Left ventricle myocardium inferior (tissue), 1 donor: ENCODE measurements at regions not wholly inside any gene's neighbourhood (a gene's known extent, or its start where the extent isn't known, plus 50 kb on each side); places are given as distances from the start of the nearest gene placed in this dataset.

Source experiments
- DNase-seq: peaks from one replicate; pipeline ENCODE4 v3.0.0-alpha.2; 2020
- H3K27ac ChIP-seq: fragments of 200-600 bp; replicated peaks from 2 replicates; pipeline ENCODE4 v1.8.0; 2021
- H3K27me3 ChIP-seq: fragments of 200-600 bp; 2 replicates; pipeline ENCODE4 v1.8.0; 2021; ENCODE audit warnings: low read depth
- H3K36me3 ChIP-seq: fragments of 200-600 bp; 2 replicates; pipeline ENCODE4 v1.8.0; 2021
- H3K4me1 ChIP-seq: fragments of 200-600 bp; 2 replicates; pipeline ENCODE4 v1.8.0; 2021
- H3K4me3 ChIP-seq: fragments of 200-600 bp; 2 replicates; pipeline ENCODE4 v1.8.0; 2021; ENCODE audit warnings: mild to moderate bottlenecking, moderate library complexity
- H3K9me3 ChIP-seq: fragments of 200-600 bp; replicated peaks from 2 replicates; pipeline ENCODE4 v1.8.0; 2021
- CTCF ChIP-seq: fragments of 200-600 bp; IDR thresholded peaks from 2 replicates; pipeline ENCODE4 v1.8.0; 2021; ENCODE audit warnings: antibody characterized with exemption, mild to moderate bottlenecking, borderline replicate concordance
- intact Hi-C: fragments of 100-400 bp; cut with micrococcal nuclease; formaldehyde crosslinking; loops from one replicate; pipeline ENCODE4 v1.11.0; 2022
- donor health status: DM: no; HTN: yes; CAD: no; lungs with severe emphysema.

- TF ChIP-seq CTCF: no peak
- no peaks in the 10 kb centered on the region for H3K27me3 ChIP-seq
- H3K9me3 ChIP-seq: no peaks in the 10 kb centered on the region
- no peak overlapping the region for H3K4me3 ChIP-seq
- H3K4me1 ChIP-seq: no peaks in the 10 kb centered on the region
- no peak overlapping the region for H3K27ac ChIP-seq
- intact Hi-C loops: no loop called here
- DNase-seq: no peak
- no peaks in the 10 kb centered on the region for H3K36me3 ChIP-seq
Measured at GRCh38 chr2:7963787-7964186, 718.1 kb upstream of the ID2 start.

- H3K27ac ChIP-seq: no peak overlapping the region
- no peak for DNase-seq
- no peaks in the 10 kb centered on the region for H3K27me3 ChIP-seq
- H3K36me3 ChIP-seq: no peaks in the 10 kb centered on the region
- H3K4me3 ChIP-seq: no peak overlapping the region
- H3K4me1 ChIP-seq: no peaks in the 10 kb centered on the region
- TF ChIP-seq CTCF: no peak
- H3K9me3 ChIP-seq: no peaks in the 10 kb centered on the region
- intact Hi-C loops: no loop called here
Measured at GRCh38 chr2:7966032-7966431, 715.8 kb upstream of the ID2 start.

GRCh38 chr2:7967707-7968405 is 714.0 kb upstream of the ID2 start:
- DNase-seq: no peak
- no peaks in the 10 kb centered on the region for H3K36me3 ChIP-seq
- H3K9me3 ChIP-seq: no peaks in the 10 kb centered on the region
- intact Hi-C loops: no loop called here
- TF ChIP-seq CTCF: no peak
- no peak overlapping the region for H3K4me3 ChIP-seq
- H3K4me1 ChIP-seq: no peaks in the 10 kb centered on the region
- H3K27ac ChIP-seq: no peak overlapping the region
- no peaks in the 10 kb centered on the region for H3K27me3 ChIP-seq

DNA sequence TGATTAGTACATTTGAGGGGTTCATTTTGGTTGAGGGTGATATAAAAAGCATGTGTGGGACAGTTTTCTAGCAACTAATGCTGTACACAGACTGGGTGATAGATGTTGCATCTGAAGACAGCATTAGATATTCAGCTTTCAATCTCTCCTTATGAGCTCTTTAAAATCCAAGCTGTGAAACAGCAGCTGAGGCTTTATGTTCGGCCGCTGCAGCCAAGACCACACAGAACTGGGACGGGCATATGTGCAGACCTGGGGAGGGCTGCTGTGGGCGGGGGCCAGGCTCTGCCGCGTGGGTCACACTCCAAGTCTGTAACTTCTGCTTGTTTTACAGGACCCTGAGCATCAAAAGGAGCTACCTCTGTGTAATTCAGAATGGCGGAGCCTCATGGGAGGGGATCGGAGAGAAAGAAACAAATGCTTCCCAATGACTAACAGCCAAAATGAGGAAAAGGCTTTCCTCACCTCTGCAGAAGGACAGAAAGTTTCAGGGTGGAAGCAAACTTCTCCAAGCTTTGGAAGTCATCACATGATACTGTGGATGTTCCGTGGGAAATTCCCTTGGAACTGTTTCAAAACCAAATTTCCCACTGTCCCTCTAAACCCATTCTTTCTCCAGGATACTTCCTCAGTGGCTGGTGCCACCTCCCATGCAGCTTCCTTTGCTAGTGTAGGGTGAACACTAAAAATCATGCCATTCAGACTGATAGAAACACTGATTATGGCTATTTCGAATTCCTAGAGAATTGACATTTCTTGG is 711.9 kb upstream of the ID2 start:
- no peak overlapping the region for H3K4me3 ChIP-seq
- intact Hi-C loops: no loop called here
- no peak overlapping the region for H3K27ac ChIP-seq
- no peaks in the 10 kb centered on the region for H3K4me1 ChIP-seq
- no peak for DNase-seq
- no peaks in the 10 kb centered on the region for H3K27me3 ChIP-seq
- H3K36me3 ChIP-seq: no peaks in the 10 kb centered on the region
- no peaks in the 10 kb centered on the region for H3K9me3 ChIP-seq
- TF ChIP-seq CTCF: no peak

- Histone ChIP-seq H3K27me3 (no peaks in the 10 kb centered on the region), H3K4me1 (no peaks in the 10 kb centered on the region), H3K9me3 (no peaks in the 10 kb centered on the region), H3K4me3 (no peak overlapping the region), H3K27ac (no peak overlapping the region), H3K36me3 (no peaks in the 10 kb centered on the region)
- TF ChIP-seq CTCF: no peak
- DNase-seq: no peak
- intact Hi-C loops: no loop called here
Measured at GRCh38 chr2:7971248-7971647, 710.6 kb upstream of the ID2 start.
